T-helper 2 cell (primary cell): ENCODE measurements at regions not wholly inside any gene's neighbourhood (a gene's known extent, or its start where the extent isn't known, plus 50 kb on each side); places are given as distances from the start of the nearest gene placed in this dataset.

Source experiments
- DNase-seq, 5 experiments: peaks; one replicate each; pipeline versions ENCODE4 v3.0.0 to v3.0.0-alpha.2; 2012 to 2022

DNA sequence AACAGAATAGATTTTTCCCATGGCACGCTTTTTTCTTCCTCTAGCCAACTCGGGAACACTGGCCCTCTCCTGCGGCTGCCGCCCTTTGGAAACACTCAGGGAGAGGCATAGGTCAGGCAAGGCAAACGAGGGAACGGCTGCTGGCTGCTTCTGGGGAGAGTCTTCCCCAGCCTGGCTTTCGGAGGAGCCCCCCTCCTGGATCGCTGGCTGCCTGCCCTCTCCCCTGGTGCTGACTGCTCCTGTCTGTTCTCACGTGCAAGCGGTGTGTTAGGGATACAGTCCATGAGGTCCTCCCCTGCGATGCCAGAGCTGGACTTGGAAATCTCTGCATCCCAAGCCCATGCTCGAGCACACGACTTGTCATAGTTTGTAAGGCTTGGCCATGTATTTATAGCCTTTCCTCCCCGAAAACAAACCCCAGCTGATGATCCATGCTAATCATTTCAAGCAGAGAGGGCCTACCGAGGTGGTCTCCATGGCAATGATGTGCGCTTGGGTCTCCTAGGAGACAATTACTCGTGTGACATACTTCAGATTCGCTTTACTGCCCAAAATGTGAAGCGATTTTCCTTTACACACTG, 315.6 kb upstream of the ATP10A start:
- DNase-seq = no peak

DNA sequence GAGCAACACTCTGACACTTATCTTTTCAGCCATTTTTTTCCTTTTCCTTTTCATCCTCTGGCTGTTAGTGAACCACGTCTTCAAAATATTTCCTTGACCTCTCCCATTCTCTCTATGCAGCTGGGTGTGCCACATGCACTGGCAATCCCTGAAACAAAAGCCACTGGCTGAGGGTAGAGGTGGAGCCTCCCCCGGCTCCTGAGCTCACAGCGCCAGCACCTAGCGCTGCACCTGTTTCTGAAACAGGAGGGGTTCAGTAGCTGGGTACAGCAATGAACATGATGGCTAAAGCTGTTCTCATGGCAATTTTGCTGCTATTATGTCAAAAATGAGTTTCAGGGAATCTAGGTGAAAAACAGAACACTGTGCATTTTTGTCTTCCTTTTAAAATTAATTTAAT, 314.7 kb upstream of the ATP10A start:
- DNase-seq = no peak

DNA sequence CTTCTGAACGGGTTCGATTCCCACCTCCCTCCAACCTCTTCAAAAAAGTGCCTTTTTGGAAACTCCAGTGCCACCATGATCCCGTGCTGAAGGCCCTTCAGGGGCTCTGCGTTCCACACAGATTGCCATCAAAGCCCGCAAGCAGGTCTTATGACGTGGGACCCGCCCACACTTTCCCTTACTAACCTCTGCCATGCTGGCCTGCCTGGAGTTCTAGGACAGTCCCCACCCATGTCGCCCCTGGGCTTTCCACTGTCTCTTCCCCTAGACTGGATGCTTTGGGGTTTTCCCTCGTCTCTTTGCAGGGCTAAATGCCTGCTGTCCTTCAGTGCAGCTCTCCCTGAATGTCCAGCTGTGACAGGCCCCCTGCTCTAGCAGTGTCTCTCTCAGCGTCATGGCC, 313.7 kb upstream of the ATP10A start:
- DNase-seq = no peak

GRCh38 chr15:26171266-26171665, 308.1 kb upstream of the ATP10A start:
- no peak for DNase-seq

DNA sequence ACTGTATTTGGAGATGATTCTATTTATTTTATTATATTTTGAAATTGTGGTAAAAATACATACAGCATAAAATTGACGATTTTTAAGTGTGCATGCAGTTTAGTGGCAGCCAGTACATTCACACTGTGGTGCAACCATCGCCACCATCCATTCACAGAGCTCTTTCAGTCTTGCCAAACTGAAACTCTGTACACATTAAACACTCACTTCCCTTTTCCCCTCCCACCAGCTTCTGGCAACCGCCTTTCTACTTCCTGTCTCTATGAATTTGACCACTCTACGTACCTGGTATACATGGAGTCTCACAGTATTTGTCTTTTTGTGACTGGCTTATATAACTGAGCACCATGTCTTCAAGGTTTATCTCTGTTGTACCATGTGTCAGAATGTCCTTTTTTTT, 303.3 kb upstream of the ATP10A start:
- peak in 1 of 5 experiments; percentile 13 for DNase-seq

DNA sequence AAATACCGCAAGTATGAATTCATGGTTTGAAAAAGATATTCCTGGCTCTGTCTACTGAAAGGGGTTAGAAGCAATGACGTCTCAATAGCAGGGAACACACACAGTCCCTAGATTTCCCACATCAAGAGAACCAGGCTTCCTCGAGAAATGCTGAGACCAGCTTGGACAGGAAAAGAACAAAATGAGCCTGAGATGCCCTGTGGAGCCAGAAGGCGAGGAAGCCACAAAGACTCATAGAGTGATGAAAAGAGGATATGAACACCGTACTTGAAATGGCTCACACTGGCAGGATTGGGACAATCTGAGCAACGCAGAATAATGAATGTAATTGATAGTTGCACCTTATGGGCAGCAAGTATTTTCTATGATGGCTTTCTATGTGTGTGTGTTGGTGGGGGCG, 302.4 kb upstream of the ATP10A start:
- no peak for DNase-seq

GRCh38 chr15:26160343-26160742, 297.2 kb upstream of the ATP10A start:
- no peak for DNase-seq

- no peak for DNase-seq
Observed at GRCh38 chr15:26158176-26158575, 295.0 kb upstream of the ATP10A start.

- no peak for DNase-seq
Observed at GRCh38 chr15:26157081-26157480, 294.0 kb upstream of the ATP10A start.

DNA sequence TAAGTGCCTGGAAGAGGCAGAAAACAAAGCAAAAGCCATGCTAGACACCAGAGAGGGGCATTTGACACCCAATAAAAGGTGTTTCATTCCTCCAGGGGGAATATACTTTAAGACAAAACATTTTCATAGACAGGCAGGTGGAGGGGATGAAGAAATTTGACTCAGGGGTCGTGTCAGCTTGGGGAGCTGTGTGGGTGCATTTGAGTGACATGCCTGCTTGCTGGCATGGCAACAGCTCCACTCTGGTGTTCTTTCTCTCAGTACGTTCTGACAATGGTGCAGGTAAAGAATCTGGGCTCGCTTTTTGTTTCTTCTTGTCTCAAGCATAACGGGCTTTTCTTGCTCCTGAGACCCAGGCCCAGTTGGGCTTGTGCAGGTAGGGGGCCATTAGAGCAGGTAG, 292.9 kb upstream of the ATP10A start:
- no peak for DNase-seq

- DNase-seq = no peak
Observed at GRCh38 chr15:26148156-26148860, 285.2 kb upstream of the ATP10A start.

GRCh38 chr15:26146202-26146601, 283.1 kb upstream of the ATP10A start:
- DNase-seq = no peak

DNA sequence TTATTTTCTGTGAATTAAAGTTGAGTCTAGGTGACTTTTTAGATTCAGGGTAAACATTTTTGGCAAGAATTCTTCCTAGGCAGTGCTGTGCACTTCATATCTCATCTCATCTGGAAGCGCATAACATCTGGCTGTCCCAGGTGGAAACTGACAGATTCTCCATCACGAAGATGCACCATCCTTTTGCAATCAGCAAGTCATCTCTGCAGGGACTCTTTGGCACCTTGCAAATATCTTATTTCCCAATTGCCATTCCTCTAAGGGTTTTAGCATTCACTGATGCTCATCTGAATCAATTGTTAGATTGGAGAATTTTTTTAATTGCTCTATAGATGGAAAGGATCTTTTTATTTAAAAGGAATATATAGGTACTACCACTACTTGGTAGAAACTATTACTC, 282.7 kb upstream of the ATP10A start:
- no peak for DNase-seq

- DNase-seq = no peak
Observed at GRCh38 chr15:26144836-26145235, 281.7 kb upstream of the ATP10A start.

GRCh38 chr15:26143221-26143620, 280.1 kb upstream of the ATP10A start:
- DNase-seq = no peak

DNA sequence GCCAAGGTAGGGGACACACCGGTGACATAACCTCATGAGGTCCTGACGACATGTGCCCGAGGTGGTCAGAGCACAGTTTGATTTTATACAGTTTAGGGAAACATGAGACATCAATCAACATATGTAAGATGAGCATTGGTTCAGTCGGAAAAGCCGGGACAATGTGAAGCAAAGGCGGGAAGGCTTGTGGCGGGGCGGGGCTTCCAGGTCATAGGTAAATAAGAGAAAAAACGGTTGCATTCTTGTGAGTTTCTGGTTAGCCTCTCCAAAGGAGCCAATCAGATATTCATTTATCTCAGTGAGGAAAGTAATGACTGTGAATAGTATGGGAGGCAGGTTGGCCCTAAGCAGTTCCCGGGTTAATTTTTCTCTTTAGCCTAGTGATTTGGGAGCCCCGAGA, 271.7 kb upstream of the ATP10A start:
- no peak for DNase-seq

GRCh38 chr15:26134152-26134551, 271.0 kb upstream of the ATP10A start:
- DNase-seq = no peak

DNA sequence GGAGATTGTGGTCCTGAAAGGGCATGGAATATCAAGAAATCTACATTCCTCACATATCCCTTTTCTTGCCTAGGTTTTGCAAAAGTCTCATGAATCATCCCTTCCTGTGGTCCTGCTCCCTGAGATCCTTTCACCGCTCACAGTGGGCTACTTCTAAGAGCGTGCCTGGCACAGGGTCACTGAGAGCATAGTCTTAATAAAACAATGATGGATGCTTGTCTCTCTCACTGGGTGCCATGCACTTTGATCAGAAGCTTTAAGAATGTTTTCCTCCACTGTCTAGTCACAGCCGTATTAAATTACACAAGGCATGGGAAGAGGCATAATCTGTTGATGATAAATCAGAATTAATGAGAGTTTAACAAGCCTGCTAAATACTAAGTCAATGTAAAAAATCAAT, 269.7 kb upstream of the ATP10A start:
- DNase-seq = no peak

GRCh38 chr15:26129852-26130251, 266.7 kb upstream of the ATP10A start:
- no peak for DNase-seq

GRCh38 chr15:26128611-26129140, 265.5 kb upstream of the ATP10A start:
- no peak for DNase-seq

- DNase-seq = no peak
Observed at GRCh38 chr15:26126819-26127387, 263.8 kb upstream of the ATP10A start.

DNA sequence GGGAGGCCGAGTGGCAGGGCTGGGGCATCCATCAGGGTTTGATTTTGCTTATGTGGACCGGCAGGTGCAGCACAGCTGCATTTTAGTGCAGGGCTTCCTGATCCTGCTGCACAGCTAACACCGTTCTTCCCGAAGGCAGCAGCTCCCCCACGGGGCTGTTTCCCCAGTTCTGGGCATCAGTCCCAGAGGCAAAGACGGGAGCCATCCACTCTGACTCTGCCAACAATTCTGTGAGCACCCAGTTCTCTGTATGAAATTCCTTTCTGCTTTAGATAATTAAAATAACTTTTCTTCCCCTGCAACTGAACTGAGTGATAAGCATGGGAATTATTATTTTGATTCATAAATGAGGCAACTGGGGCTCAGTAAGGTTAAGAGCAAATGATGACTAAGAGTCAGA, 262.9 kb upstream of the ATP10A start:
- no peak for DNase-seq

DNA sequence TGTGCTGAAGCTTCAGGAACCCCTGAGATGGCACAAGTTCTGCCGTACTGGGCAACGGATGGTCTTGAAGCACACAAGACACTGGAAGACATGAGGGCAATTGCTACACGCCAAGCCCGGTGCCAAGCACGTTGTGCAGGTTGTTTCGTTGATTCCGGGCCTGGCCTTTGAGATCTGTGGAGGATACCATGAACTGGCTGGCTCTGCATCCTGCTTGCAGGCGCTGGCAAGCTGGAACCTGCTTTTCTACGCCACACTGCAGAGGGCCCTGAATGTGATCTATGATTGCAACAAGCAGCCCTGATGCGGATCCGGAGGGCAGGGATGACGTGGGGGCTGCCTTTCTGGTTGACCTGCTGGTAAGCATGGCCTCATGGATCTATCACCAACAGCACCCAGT, 262.5 kb upstream of the ATP10A start:
- no peak for DNase-seq

DNA sequence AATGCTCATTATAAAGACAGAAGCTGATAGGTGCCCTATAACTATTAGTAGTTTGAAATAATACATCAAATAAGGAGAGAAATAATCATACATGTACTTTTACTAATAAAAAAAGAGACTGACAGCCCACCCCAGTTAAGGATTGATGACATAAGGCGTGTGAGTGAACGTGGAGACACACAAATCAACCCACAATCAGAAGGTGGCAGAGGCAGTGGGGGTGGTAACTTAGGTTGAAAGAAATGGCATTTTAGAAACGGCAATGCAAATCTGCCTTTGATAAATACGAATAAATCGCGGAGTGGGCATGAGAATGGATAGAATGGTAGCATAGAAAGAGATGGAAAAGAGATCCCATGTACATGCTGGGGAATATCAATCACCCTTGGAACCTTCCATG, 256.2 kb upstream of the ATP10A start:
- DNase-seq = no peak
